Loucy (cell line): ENCODE measurements at regions not wholly inside any gene's neighbourhood (a gene's known extent, or its start where the extent isn't known, plus 50 kb on each side); places are given as distances from the start of the nearest gene placed in this dataset.

Experiments used
- EZH2phosphoT487 ChIP-seq: fragments of 200-600 bp; IDR thresholded peaks from 2 replicates; pipeline ENCODE4 v1.6.1; 2018; ENCODE audit warnings: antibody characterized with exemption, mild to moderate bottlenecking, moderate library complexity, borderline replicate concordance
- TF ChIP-seq, protein P1 (sequence below): fragments of 200-600 bp; sonication (generic); conservative IDR thresholded peaks from 2 replicates; pipeline ENCODE4 v1.5.1; 2014; ENCODE audit warnings: mild to moderate bottlenecking, antibody characterized with exemption, low read length

DNA sequence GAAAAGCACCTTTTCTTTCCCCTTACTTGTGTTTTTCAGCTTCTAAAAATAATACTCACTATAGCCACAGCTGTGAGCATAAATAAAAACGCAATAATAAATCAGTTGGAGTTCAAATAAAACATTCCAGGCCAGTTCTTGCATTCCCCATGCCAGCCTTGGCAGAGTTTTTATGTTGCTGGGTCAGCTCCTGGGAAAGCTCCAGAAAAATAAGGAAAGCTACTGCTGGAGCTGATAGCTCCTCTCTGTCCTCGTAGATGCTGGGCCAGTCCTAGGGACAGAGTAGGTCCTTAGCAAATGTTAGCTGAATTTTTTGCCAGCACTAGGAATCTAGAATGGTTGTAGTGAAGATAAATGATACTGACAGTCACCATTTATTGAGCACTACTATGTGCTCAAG is 389.0 kb upstream of the SYNCRIP start:
- TF ChIP-seq, protein P1, sequence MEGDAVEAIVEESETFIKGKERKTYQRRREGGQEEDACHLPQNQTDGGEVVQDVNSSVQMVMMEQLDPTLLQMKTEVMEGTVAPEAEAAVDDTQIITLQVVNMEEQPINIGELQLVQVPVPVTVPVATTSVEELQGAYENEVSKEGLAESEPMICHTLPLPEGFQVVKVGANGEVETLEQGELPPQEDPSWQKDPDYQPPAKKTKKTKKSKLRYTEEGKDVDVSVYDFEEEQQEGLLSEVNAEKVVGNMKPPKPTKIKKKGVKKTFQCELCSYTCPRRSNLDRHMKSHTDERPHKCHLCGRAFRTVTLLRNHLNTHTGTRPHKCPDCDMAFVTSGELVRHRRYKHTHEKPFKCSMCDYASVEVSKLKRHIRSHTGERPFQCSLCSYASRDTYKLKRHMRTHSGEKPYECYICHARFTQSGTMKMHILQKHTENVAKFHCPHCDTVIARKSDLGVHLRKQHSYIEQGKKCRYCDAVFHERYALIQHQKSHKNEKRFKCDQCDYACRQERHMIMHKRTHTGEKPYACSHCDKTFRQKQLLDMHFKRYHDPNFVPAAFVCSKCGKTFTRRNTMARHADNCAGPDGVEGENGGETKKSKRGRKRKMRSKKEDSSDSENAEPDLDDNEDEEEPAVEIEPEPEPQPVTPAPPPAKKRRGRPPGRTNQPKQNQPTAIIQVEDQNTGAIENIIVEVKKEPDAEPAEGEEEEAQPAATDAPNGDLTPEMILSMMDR, result no peak
- TF ChIP-seq EZH2phosphoT487, result no peak
